GM23248 (cell line): ENCODE measurements at regions not wholly inside any gene's neighbourhood (a gene's known extent, or its start where the extent isn't known, plus 50 kb on each side); places are given as distances from the start of the nearest gene placed in this dataset.

Experiments used
- DNase-seq: peaks from one replicate; pipeline ENCODE4 v3.0.0-alpha.2; 2015
- H2AFZ ChIP-seq: fragments of 200-600 bp; sonication (generic); 2 replicates; pipeline ENCODE4 v1.6.1; 2016; ENCODE audit warnings: antibody characterized with exemption
- H3F3A ChIP-seq: fragments of 200-600 bp; sonication (generic); 2 replicates; pipeline ENCODE4 v1.6.1; 2016; ENCODE audit warnings: mild to moderate bottlenecking, antibody characterized with exemption, mixed run types; ENCODE audit not compliant: insufficient read depth
- H3K27ac ChIP-seq: fragments of 200-600 bp; sonication (generic); 2 replicates; pipeline ENCODE4 v1.5.1; 2016; ENCODE audit warnings: mild to moderate bottlenecking
- H3K27me3 ChIP-seq: fragments of 200-600 bp; sonication (generic); replicated peaks from 2 replicates; pipeline ENCODE4 v1.6.1; 2016; ENCODE audit warnings: mild to moderate bottlenecking; ENCODE audit not compliant: insufficient read depth
- H3K36me3 ChIP-seq: fragments of 200-600 bp; sonication (generic); 2 replicates; pipeline ENCODE4 v1.6.1; 2016; ENCODE audit warnings: low read depth, mild to moderate bottlenecking
- H3K4me1 ChIP-seq: fragments of 200-600 bp; sonication (generic); 2 replicates; pipeline ENCODE4 v1.6.1; 2016; ENCODE audit warnings: mild to moderate bottlenecking; ENCODE audit not compliant: insufficient read depth
- H3K4me2 ChIP-seq: fragments of 200-600 bp; sonication (generic); one replicate; pipeline ENCODE4 v1.6.1; 2016; ENCODE audit warnings: mild to moderate bottlenecking; ENCODE audit not compliant: unreplicated experiment
- H3K4me3 ChIP-seq: fragments of 200-600 bp; sonication (generic); 2 replicates; pipeline ENCODE4 v1.5.1; 2016; ENCODE audit warnings: mild to moderate bottlenecking
- H3K79me2 ChIP-seq: fragments of 200-600 bp; sonication (generic); 2 replicates; pipeline ENCODE4 v1.6.1; 2016; ENCODE audit warnings: mild to moderate bottlenecking; ENCODE audit not compliant: insufficient read depth
- H3K9ac ChIP-seq: fragments of 200-600 bp; sonication (generic); 2 replicates; pipeline ENCODE4 v1.6.1; 2016; ENCODE audit warnings: mild to moderate bottlenecking
- H3K9me2 ChIP-seq: fragments of 200-600 bp; sonication (generic); 2 replicates; pipeline ENCODE4 v1.6.1; 2016; ENCODE audit warnings: mixed run types, mild to moderate bottlenecking, moderate library complexity; ENCODE audit not compliant: insufficient read depth
- H3K9me3 ChIP-seq: fragments of 200-600 bp; sonication (generic); one replicate; pipeline ENCODE4 v1.6.1; 2017; ENCODE audit warnings: low read depth
- H4K20me1 ChIP-seq: fragments of 200-600 bp; sonication (generic); 2 replicates; pipeline ENCODE4 v1.6.0; 2016; ENCODE audit not compliant: insufficient read depth
- EZH2 ChIP-seq: fragments of 200-600 bp; sonication (generic); IDR thresholded peaks from 2 replicates; pipeline ENCODE4 v1.6.1; 2018; ENCODE audit warnings: antibody characterized with exemption, mild to moderate bottlenecking; ENCODE audit not compliant: insufficient read depth, poor library complexity, severe bottlenecking
- EZH2phosphoT487 ChIP-seq: fragments of 200-600 bp; sonication (generic); IDR thresholded peaks from 2 replicates; pipeline ENCODE4 v1.6.1; 2018; ENCODE audit warnings: antibody characterized with exemption, moderate library complexity, mild to moderate bottlenecking, low read depth; ENCODE audit not compliant: insufficient read depth
- WGBS, 2 experiments: methylation state at CpG; one replicate each; pipeline ENCODE4 v1.1.6; 2015 to 2017; ENCODE audit warnings: low lambda C conversion rate in 2 of 2, low coverage in 1 of 2; ENCODE audit errors: missing lambda C conversion rate in 2 of 2; 5-methylcytosine and 5-hydroxymethylcytosine counted together
- in situ Hi-C: fragments of 300-500 bp; cut with MboI; formaldehyde crosslinking; loops from 2 replicates; pipeline ENCODE4 v1.15.0; 2020

DNA sequence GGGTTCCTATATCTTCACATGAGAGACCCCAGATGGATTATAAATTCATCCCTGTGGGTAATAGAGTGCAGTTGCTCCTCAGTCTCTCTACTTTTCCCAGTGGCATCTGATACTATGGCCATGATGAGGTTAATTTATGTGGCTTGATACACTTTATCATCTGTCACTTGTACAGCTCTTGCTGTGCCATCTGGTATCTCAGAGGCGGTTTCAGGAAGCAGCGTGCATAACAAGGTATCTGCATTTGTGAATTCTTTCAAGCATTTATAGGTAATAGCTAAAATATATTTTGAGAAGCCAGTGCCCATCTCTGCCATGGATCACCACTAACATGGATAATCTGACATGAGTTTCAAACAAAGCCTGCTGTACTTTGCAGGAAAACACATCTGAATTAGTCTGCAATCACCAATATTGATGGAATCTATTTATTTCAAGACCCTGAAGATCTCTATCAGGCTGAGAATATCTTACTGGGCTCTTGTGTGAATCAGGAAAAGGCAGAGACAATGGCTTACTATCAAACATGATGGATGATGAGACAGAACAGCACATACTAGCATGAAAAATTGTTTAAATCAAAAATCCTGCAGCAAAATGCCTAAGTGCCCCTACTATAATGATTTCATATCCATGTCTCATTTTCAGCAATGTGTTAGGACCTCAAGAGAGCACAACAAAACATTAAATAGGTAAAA, 548.7 kb upstream of the MAP3K7 start:
- DNase-seq, result no peak
- no peak overlapping the region for H3K9ac ChIP-seq
- no peak overlapping the region for H2AFZ ChIP-seq
- no peaks in the 10 kb centered on the region for H3K36me3 ChIP-seq
- in situ Hi-C loops, result no loop called here
- H3K4me2 ChIP-seq, result no peak overlapping the region
- H3K4me1 ChIP-seq, result no peaks in the 10 kb centered on the region
- H3F3A ChIP-seq, result no peaks in the 10 kb centered on the region
- no peaks in the 10 kb centered on the region for H4K20me1 ChIP-seq
- no peaks in the 10 kb centered on the region for H3K27me3 ChIP-seq
- no peaks in the 10 kb centered on the region for H3K9me2 ChIP-seq
- 5 to 18% methylated on average over 2 of the region's 2 CpGs for WGBS, 2 experiments
- H3K4me3 ChIP-seq, result no peak overlapping the region
- H3K79me2 ChIP-seq, result no peaks in the 10 kb centered on the region
- H3K9me3 ChIP-seq, result no peaks in the 10 kb centered on the region
- H3K27ac ChIP-seq, result no peak overlapping the region
- TF ChIP-seq EZH2 (no peak), EZH2phosphoT487 (no peak)

DNA sequence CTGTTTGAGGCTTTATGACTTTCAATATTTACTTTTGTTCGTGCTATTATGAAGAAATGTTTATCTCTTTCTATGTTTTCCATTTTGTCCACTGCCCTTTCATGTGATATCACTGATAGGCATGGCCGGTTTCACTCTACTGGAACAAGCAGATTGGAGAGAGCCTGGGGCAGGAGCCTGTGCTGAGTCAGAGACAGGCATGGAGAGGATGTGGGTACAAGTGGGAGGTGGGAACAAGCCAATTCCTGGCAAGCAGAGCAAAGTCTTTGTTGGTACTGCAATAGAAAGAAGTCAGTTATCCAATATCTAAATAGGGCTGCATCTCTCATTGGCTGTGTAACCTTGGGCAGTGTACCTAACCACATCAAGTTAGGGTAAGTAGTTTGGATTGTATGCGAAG, 545.6 kb upstream of the MAP3K7 start:
- 33 to 55% methylated on average over 3 of the region's 3 CpGs for WGBS, 2 experiments
- Histone ChIP-seq H3K79me2 (no peaks in the 10 kb centered on the region), H3K4me2 (no peak overlapping the region), H3K4me1 (no peaks in the 10 kb centered on the region), H3F3A (no peaks in the 10 kb centered on the region), H3K27ac (no peak overlapping the region), H3K9me2 (no peaks in the 10 kb centered on the region), H3K9me3 (no peaks in the 10 kb centered on the region), H3K4me3 (no peak overlapping the region), H3K9ac (no peak overlapping the region), H3K36me3 (no peaks in the 10 kb centered on the region), H4K20me1 (no peaks in the 10 kb centered on the region), H2AFZ (no peak overlapping the region), H3K27me3 (no peaks in the 10 kb centered on the region)
- in situ Hi-C loops, result no loop called here
- DNase-seq, result no peak
- no peak for TF ChIP-seq EZH2

DNA sequence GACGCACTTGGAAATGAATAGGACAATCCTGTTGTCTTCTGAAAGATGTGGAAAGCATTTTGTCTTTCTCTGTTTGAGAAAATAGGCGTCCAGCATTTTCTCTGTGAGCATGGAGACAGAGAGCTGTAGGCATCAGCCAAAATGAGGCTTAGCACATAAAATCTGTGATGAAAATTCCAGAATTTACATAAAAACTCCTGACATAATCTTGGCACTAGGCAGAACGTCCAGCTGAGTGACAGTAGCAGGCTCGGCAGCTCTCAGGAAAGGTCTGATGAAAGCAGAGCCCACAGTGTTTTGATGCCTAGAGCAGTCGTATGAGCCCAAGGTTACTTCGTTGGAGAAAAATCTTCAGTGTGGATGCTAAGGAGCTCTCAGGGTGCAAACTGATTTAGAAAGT, 543.3 kb upstream of the MAP3K7 start:
- H4K20me1 ChIP-seq, result no peaks in the 10 kb centered on the region
- no peaks in the 10 kb centered on the region for H3K27me3 ChIP-seq
- no peak overlapping the region for H3K27ac ChIP-seq
- in situ Hi-C loops, result no loop called here
- no peak for DNase-seq
- H3K9me2 ChIP-seq, result no peaks in the 10 kb centered on the region
- H3K4me2 ChIP-seq, result no peak overlapping the region
- no peaks in the 10 kb centered on the region for H3K9me3 ChIP-seq
- H3K9ac ChIP-seq, result no peak overlapping the region
- no peak overlapping the region for H2AFZ ChIP-seq
- no peak overlapping the region for H3K4me3 ChIP-seq
- TF ChIP-seq EZH2 (no peak), EZH2phosphoT487 (no peak)
- WGBS, 2 experiments, result 23 to 24% methylated on average over 6 of the region's 6 CpGs
- H3K79me2 ChIP-seq, result no peaks in the 10 kb centered on the region
- H3K4me1 ChIP-seq, result no peaks in the 10 kb centered on the region
- no peaks in the 10 kb centered on the region for H3K36me3 ChIP-seq
- no peaks in the 10 kb centered on the region for H3F3A ChIP-seq

DNA sequence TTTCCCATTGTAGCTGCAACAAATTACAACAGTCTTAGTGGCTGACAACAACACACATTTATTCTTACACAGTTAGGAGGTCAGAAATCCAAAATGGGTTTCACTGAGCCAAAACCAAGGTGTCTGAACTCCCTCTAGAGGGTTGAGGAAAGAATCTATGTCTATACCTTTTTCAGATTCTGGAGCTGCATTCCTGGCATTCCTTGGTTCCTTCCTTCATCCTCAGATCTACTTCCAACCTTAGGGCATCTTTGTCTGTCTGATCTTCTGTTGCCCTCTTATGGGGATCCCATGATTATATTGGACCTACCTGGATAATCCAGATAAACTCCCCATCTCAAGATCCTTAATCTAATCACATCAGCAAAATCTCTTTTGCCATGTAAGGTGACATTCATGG, 540.9 kb upstream of the MAP3K7 start:
- H2AFZ ChIP-seq, result no peak overlapping the region
- no peaks in the 10 kb centered on the region for H3K79me2 ChIP-seq
- no peaks in the 10 kb centered on the region for H3K27me3 ChIP-seq
- no peaks in the 10 kb centered on the region for H3K9me2 ChIP-seq
- no peaks in the 10 kb centered on the region for H3F3A ChIP-seq
- H3K4me1 ChIP-seq, result no peaks in the 10 kb centered on the region
- no peaks in the 10 kb centered on the region for H4K20me1 ChIP-seq
- in situ Hi-C loops, result no loop called here
- no peak overlapping the region for H3K27ac ChIP-seq
- H3K4me2 ChIP-seq, result no peak overlapping the region
- no peaks in the 10 kb centered on the region for H3K36me3 ChIP-seq
- H3K9me3 ChIP-seq, result no peaks in the 10 kb centered on the region
- H3K4me3 ChIP-seq, result no peak overlapping the region
- no peak for TF ChIP-seq EZH2phosphoT487
- no peak overlapping the region for H3K9ac ChIP-seq
- no peak for DNase-seq

DNA sequence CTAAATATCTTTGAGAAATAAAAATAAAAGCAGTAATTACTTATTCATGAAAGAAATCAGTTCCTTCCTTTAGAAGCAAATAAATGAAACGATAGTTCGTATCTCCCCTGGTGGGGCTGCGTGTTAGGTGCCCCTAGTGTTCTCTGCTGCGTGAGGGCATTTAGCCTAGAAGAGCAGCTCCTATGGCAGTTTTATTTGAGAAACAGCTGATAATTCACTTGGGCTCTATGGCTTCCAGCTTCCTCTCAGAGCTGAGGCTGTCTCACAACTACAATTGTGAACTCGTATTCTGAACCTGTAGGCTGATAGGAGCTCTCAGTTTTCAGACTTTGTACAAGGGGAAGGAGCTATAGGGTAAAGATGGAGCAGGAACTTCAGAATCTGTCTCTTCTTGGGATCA, 540.0 kb upstream of the MAP3K7 start:
- Histone ChIP-seq H3K9me3 (no peaks in the 10 kb centered on the region), H3K27me3 (no peaks in the 10 kb centered on the region), H3K27ac (no peak overlapping the region), H3K9ac (no peak overlapping the region), H3K9me2 (no peaks in the 10 kb centered on the region), H3K4me3 (no peak overlapping the region), H2AFZ (no peak overlapping the region), H4K20me1 (no peaks in the 10 kb centered on the region), H3K79me2 (no peaks in the 10 kb centered on the region), H3K4me2 (no peak overlapping the region), H3K4me1 (no peaks in the 10 kb centered on the region), H3K36me3 (no peaks in the 10 kb centered on the region), H3F3A (no peaks in the 10 kb centered on the region)
- WGBS, 2 experiments, result 39 to 44% methylated on average over 5 of the region's 5 CpGs
- no peak for DNase-seq
- TF ChIP-seq EZH2phosphoT487 (no peak), EZH2 (no peak)
- in situ Hi-C loops, result no loop called here
